ENCODE measurements at regions not wholly inside any gene's neighbourhood (a gene's known extent, or its start where the extent isn't known, plus 50 kb on each side); places are given as distances from the start of the nearest gene placed in this dataset.
A peak's percentile ranks its signal among the peaks of the same experiment; 100 is the strongest.
"Not testable (repeated sequence)": the region's sequence is repeated elsewhere in the genome, so short reads cannot be mapped to it uniquely, and the experiment has no call there.

- no peak overlapping the region for H3K4me3 ChIP-seq
- H3K9me3 ChIP-seq, result peaks cover 12% of the 10 kb centered on the region; the same call in 1 of the 3 replicates
- H3K4me1 ChIP-seq, result no peaks in the 10 kb centered on the region
- FAIRE-seq, result no peak
- no peak for ATAC-seq
- no peak overlapping the region for H3K27ac ChIP-seq
- TF ChIP-seq ZC3H11A (IDR thresholded peaks at IDR 0.05), result no peak
- TF ChIP-seq RARB (CRISPR knock-in tag; IDR thresholded peaks at IDR 0.05), result no peak
- TF ChIP-seq MAFK (IDR thresholded peaks at IDR 0.05; ENCODE audit: partially characterized antibody), result peak; percentile 39
- ChIA-PET POLR2A (no interaction called here), CTCF (interaction anchor here (0.6 to 1.6 kb wide), 3 partner anchors 11 to 71 kb away, joined by 3 to 4 read pairs (median 3); no protein-coding TSS in a partner anchor)
- no peak for DNase-seq (ENCODE audit: low read depth in 1 of 2, low spot score in 1 of 2)
- H3K4me2 ChIP-seq, result no peak overlapping the region
These were observed 85.3 kb upstream of the ZNF608 start for GRCh38 chr5:124831687-124832240.

- Histone ChIP-seq H3K9me3 (peaks cover 12% of the 10 kb centered on the region; the same call in 1 of the 3 replicates), H3K27ac (no peak overlapping the region), H3K4me3 (no peak overlapping the region), H3K4me2 (no peak overlapping the region), H3K4me1 (no peaks in the 10 kb centered on the region)
- ATAC-seq, result no peak
- TF ChIP-seq NR3C1 (IDR thresholded peaks at IDR 0.05), result no peak
- TF ChIP-seq MYC (IDR thresholded peaks at IDR 0.05; ENCODE audit: borderline replicate concordance, low read length), result no peak
- TF ChIP-seq SREBF2 (IDR thresholded peaks at IDR 0.05), result no peak
- TF ChIP-seq KDM5A (IDR thresholded peaks at IDR 0.05), result no peak
- TF ChIP-seq JUNB (IDR thresholded peaks at IDR 0.05), result no peak
- TF ChIP-seq KDM1A (IDR thresholded peaks at IDR 0.05; ENCODE audit: low read depth), result no peak
- ChIA-PET CTCF (interaction anchor here (1.1 to 1.6 kb wide), 2 partner anchors 20 to 71 kb away, joined by 3 read pairs; no protein-coding TSS in a partner anchor), POLR2A (no interaction called here)
- no peak for DNase-seq (ENCODE audit: low read depth in 1 of 2, low spot score in 1 of 2)
- FAIRE-seq, result no peak
These were observed 86.1 kb upstream of the ZNF608 start for GRCh38 chr5:124832510-124832909.

GRCh38 chr5:124836314-124836713 is 89.9 kb upstream of the ZNF608 start:
- H3K4me1 ChIP-seq; ATAC-seq; H3K4me2 ChIP-seq; H3K27ac ChIP-seq; POLR2A ChIA-PET; H3K4me3 ChIP-seq; DNase-seq (ENCODE audit: low read depth in 1 of 2, low spot score in 1 of 2); FAIRE-seq: not testable (repeated sequence)
- WGBS (ENCODE audit: missing lambda C conversion rate), result 76% methylated on average over 2 of the region's 2 CpGs
- CTCF ChIA-PET, result interaction anchor here (0.6 to 1.0 kb wide), 2 partner anchors 13 to 296 kb away, joined by 3 read pairs; no protein-coding TSS in a partner anchor
- H3K9me3 ChIP-seq, result peaks cover 10% of the 10 kb centered on the region; the same call in 1 of the 3 replicates

GRCh38 chr5:124839371-124839998 is 93.0 kb upstream of the ZNF608 start:
- no peak overlapping the region for H3K4me2 ChIP-seq
- ATAC-seq (no peak), FAIRE-seq (no peak), DNase-seq (ENCODE audit: low read depth in 1 of 2, low spot score in 1 of 2) (no peak)
- H3K4me3 ChIP-seq, result no peak overlapping the region
- no peaks in the 10 kb centered on the region for H3K9me3 ChIP-seq
- CTCF ChIA-PET, result no interaction called here
- H3K4me1 ChIP-seq, result no peaks in the 10 kb centered on the region
- POLR2A ChIA-PET, result no interaction called here
- TF ChIP-seq KDM5A (IDR thresholded peaks at IDR 0.05) (no peak), EHF (CRISPR knock-in tag; IDR thresholded peaks at IDR 0.05) (no peak), CBX2 (IDR thresholded peaks at IDR 0.05; ENCODE audit: borderline replicate concordance, low read depth) (no peak), FOSL2 (IDR thresholded peaks at IDR 0.05) (no peak), FOSL2 (CRISPR knock-in tag; IDR thresholded peaks at IDR 0.05) (no peak), TFCP2L1 (CRISPR knock-in tag; IDR thresholded peaks at IDR 0.05) (no peak), HEYL (CRISPR knock-in tag; IDR thresholded peaks at IDR 0.05) (no peak), ZSCAN20 (CRISPR knock-in tag; IDR thresholded peaks at IDR 0.05) (no peak), JUN (IDR thresholded peaks at IDR 0.05) (no peak), POLR2AphosphoS2 (conservative IDR thresholded peaks at IDR 0.05; ENCODE audit: low read length) (no peak), NFE2L2 (conservative IDR thresholded peaks at IDR 0.05; ENCODE audit: low read length) (no peak), E2F6 (IDR thresholded peaks at IDR 0.05; ENCODE audit: borderline replicate concordance, low read depth) (no peak), BCL3 (IDR thresholded peaks at IDR 0.05) (no peak), RARB (CRISPR knock-in tag; IDR thresholded peaks at IDR 0.05) (no peak), CHD2 (IDR thresholded peaks at IDR 0.05; ENCODE audit: low read length, partially characterized antibody) (no peak), REST (IDR thresholded peaks at IDR 0.05) (no peak)
- H3K27ac ChIP-seq, result no peak overlapping the region
